K562 (cell line): ENCODE measurements at regions not wholly inside any gene's neighbourhood (a gene's known extent, or its start where the extent isn't known, plus 50 kb on each side); places are given as distances from the start of the nearest gene placed in this dataset.

ENCODE experiments used
- ATAC-seq: fragments of 200-7000 bp; cut with Tn5 transposase; 3 replicates; pipeline ENCODE4 v1.9.1; 2020; ENCODE audit warnings: moderate library complexity
- BruUV-seq: library from RNA; stranded (reverse); fragments of 400-500 nt; replicated peaks from 2 replicates; lab custom pipeline; 2021; lab: Mats Ljungman, UMichigan
- CTCF ChIA-PET: fragments of 300-600 bp; formaldehyde crosslinking; extraction: SDS; loops from one replicate; lab custom pipeline; 2021; ENCODE audit warnings: low intra/inter-chr PET ratio; lab: Yijun Ruan, JAX
- POLR2A ChIA-PET: fragments of 300-600, 350-650 bp; sonication (Branson Sonifier 250); formaldehyde crosslinking; extraction: SDS; loops from one replicate; lab custom pipeline; 2021; ENCODE audit warnings: antibody characterized with exemption, inconsistent platforms; lab: Yijun Ruan, JAX
- DNase-seq, 4 experiments: peaks; one replicate each; pipeline versions ENCODE4 v3.0.0 to v3.0.0-alpha.2; 2011 to 2018; ENCODE audit warnings: low spot score in 3 of 4, mixed read lengths in 3 of 4; ENCODE audit errors: extremely low read depth in 1 of 4
- FAIRE-seq: peaks from 2 replicates; lab custom pipeline; 2011; peaks lifted over from hg19 to GRCh38; lab: Jason Lieb, UNC
- H2AFZ ChIP-seq: 2 replicates; pipeline ENCODE4 v1.6.0; 2011; ENCODE audit warnings: low read depth, low read length, control low read depth, inconsistent platforms
- H3K27ac ChIP-seq: fragments of 200-600 bp; 3 replicates; pipeline ENCODE4 v1.8.0; 2011; ENCODE audit warnings: low read depth, mild to moderate bottlenecking, control low read depth, inconsistent platforms, low read length, moderate library complexity, mixed read lengths; ENCODE audit errors: extremely low read depth
- H3K27me3 ChIP-seq, 2 experiments: fragments of 300-600 bp in 1 of 2; 2 replicates in 1 of 2; 3 replicates in 1 of 2; pipeline versions ENCODE4 v1.6.0 to v1.8.0; 2011; ENCODE audit warnings: inconsistent platforms in 2 of 2, low read length in 2 of 2, mild to moderate bottlenecking in 1 of 2, mixed read lengths in 1 of 2, moderate library complexity in 1 of 2; ENCODE audit not compliant: control insufficient read depth in 2 of 2, insufficient read depth in 2 of 2
- H3K36me3 ChIP-seq: fragments of 300-600 bp; 3 replicates; pipeline ENCODE4 v1.8.0; 2011; ENCODE audit warnings: mild to moderate bottlenecking, low read length, inconsistent platforms; ENCODE audit not compliant: control insufficient read depth, insufficient read depth
- H3K4me1 ChIP-seq, 2 experiments: fragments of 200-600 bp in 1 of 2; replicated peaks in 1 of 2; 2 replicates in 1 of 2; 3 replicates in 1 of 2; pipeline versions ENCODE4 v1.5.1 to v1.8.0; 2011; ENCODE audit warnings: inconsistent platforms in 2 of 2, low read length in 2 of 2, mild to moderate bottlenecking in 1 of 2, mixed read lengths in 1 of 2, moderate library complexity in 1 of 2; ENCODE audit not compliant: control insufficient read depth in 2 of 2, insufficient read depth in 2 of 2
- H3K4me2 ChIP-seq: 2 replicates; pipeline ENCODE4 v1.6.1; 2011; ENCODE audit warnings: low read length, control low read depth, inconsistent platforms, mixed read lengths; ENCODE audit not compliant: insufficient read depth
- H3K4me3 ChIP-seq: fragments of 200-600 bp; sonication (generic), shearing (Covaris generic); 2 replicates; pipeline ENCODE4 v1.5.1; 2016; ENCODE audit warnings: control low read depth, inconsistent platforms
- H3K79me2 ChIP-seq: fragments of 200-600 bp; 3 replicates; pipeline ENCODE4 v1.8.0; 2011; ENCODE audit warnings: low read length, inconsistent platforms; ENCODE audit not compliant: control insufficient read depth, insufficient read depth
- H3K9ac ChIP-seq, 2 experiments: 2 replicates each; pipeline versions ENCODE4 v1.6.0 to v1.6.1; 2011; ENCODE audit warnings: low read depth in 2 of 2, low read length in 2 of 2, control low read depth in 1 of 2, inconsistent platforms in 1 of 2, mild to moderate bottlenecking in 1 of 2, mixed read lengths in 1 of 2; ENCODE audit not compliant: insufficient read depth in 1 of 2
- H3K9me1 ChIP-seq: one replicate; pipeline ENCODE4 v1.6.0; 2011; ENCODE audit warnings: inconsistent platforms, mild to moderate bottlenecking, low read length, moderate library complexity; ENCODE audit not compliant: control insufficient read depth, insufficient read depth
- H3K9me3 ChIP-seq: replicated peaks from 2 replicates; pipeline ENCODE4 v1.5.1; 2011; ENCODE audit warnings: low read depth, low read length, inconsistent platforms; ENCODE audit not compliant: control insufficient read depth, insufficient read depth
- H4K20me1 ChIP-seq: replicated peaks from 2 replicates; pipeline ENCODE4 v1.6.1; 2011; ENCODE audit warnings: low read length, inconsistent platforms, mixed read lengths; ENCODE audit not compliant: control insufficient read depth, insufficient read depth
- CHCHD3 ChIP-seq: fragments of 250-450 bp; sonication (Bioruptor Pico); IDR thresholded peaks from 2 replicates; pipeline ENCODE4 v2.1.2; 2022; ENCODE audit warnings: mild to moderate bottlenecking
- CHD2 ChIP-seq: IDR thresholded peaks from 2 replicates; pipeline ENCODE4 v1.6.1; 2011; ENCODE audit warnings: low read depth, low read length
- ETS2 ChIP-seq: IDR thresholded peaks from 2 replicates; pipeline ENCODE4 v1.6.1; 2016; ENCODE audit warnings: borderline replicate concordance, missing genetic modification characterization, mild to moderate bottlenecking, moderate library complexity, missing compliant biosample characterization; ENCODE audit not compliant: poor library complexity, severe bottlenecking
- FOXA1 ChIP-seq: fragments of 450-650 bp; IDR thresholded peaks from 2 replicates; pipeline ENCODE4 v1.6.1; 2016; ENCODE audit warnings: mild to moderate bottlenecking, borderline replicate concordance
- MTA3 ChIP-seq: fragments of 450-650 bp; formaldehyde crosslinking; IDR thresholded peaks from 2 replicates; pipeline ENCODE4 v1.6.1; 2017; ENCODE audit warnings: mild to moderate bottlenecking, borderline replicate concordance
- NFIX ChIP-seq: fragments of 250-450 bp; sonication (Bioruptor Pico); IDR thresholded peaks from 2 replicates; pipeline ENCODE4 v1.4.0; 2020; ENCODE audit warnings: low read depth, mild to moderate bottlenecking, moderate library complexity
- POLR3A ChIP-seq: IDR thresholded peaks from 2 replicates; pipeline ENCODE4 v1.6.1; 2011; ENCODE audit warnings: borderline replicate concordance, mild to moderate bottlenecking, moderate library complexity; ENCODE audit not compliant: insufficient read length, insufficient read depth; ENCODE audit errors: extremely low read depth
- RBM25 ChIP-seq: fragments of 200-400 bp; formaldehyde crosslinking; IDR thresholded peaks from 2 replicates; pipeline ENCODE4 v1.6.1; 2018; ENCODE audit warnings: low read length, low read depth, moderate library complexity; ENCODE audit not compliant: severe bottlenecking
- RBM34 ChIP-seq: fragments of 200-400 bp; formaldehyde crosslinking; IDR thresholded peaks from 2 replicates; pipeline ENCODE4 v1.6.1; 2018; ENCODE audit warnings: low read length, borderline replicate concordance; ENCODE audit not compliant: insufficient read depth
- SRF ChIP-seq, 2 experiments: fragments of 250-450, 450-650 bp in 1 of 2; sonication (Bioruptor Pico) in 1 of 2; sonication (generic) in 1 of 2; formaldehyde crosslinking; IDR thresholded peaks; 2 replicates each; pipeline versions ENCODE4 v1.5.0 to v1.5.1; 2020 to 2022; ENCODE audit warnings: mild to moderate bottlenecking in 1 of 2, missing genetic modification reagents in 1 of 2
- TOE1 ChIP-seq, 2 experiments: fragments of 450-650 bp in 1 of 2; sonication (generic) in 1 of 2; formaldehyde crosslinking in 1 of 2; IDR thresholded peaks; 2 replicates each; pipeline versions ENCODE4 v1.7.1 to v1.8.0; 2016 to 2022; ENCODE audit warnings: borderline replicate concordance in 2 of 2, mild to moderate bottlenecking in 2 of 2, antibody characterized with exemption in 1 of 2, inconsistent platforms in 1 of 2, low read depth in 1 of 2, missing genetic modification reagents in 1 of 2, moderate library complexity in 1 of 2
- WGBS: fragments of 100-300 bp; shearing (Covaris generic); methylation state at CpG from one replicate; pipeline ENCODE4 v1.1.6; 2016; ENCODE audit warnings: low coverage, mixed read lengths; ENCODE audit not compliant: insufficient coverage; ENCODE audit errors: missing lambda C conversion rate; 5-methylcytosine and 5-hydroxymethylcytosine counted together
- in situ Hi-C: fragments of 300-500 bp; cut with MboI; formaldehyde crosslinking; loops from 4 replicates; pipeline ENCODE4 v1.15.0; 2018; ENCODE audit warnings: inconsistent platforms, mixed read lengths
- intact Hi-C: fragments of 100-400 bp; cut with micrococcal nuclease; formaldehyde crosslinking; loops from 2 replicates; pipeline ENCODE4 v1.14.2; 2022
- TF ChIP-seq, protein P1 (sequence below): fragments of 250-450 bp; sonication (Bioruptor Pico); IDR thresholded peaks from 2 replicates; pipeline ENCODE4 v1.5.0; 2020; ENCODE audit warnings: mild to moderate bottlenecking, borderline replicate concordance
- TF ChIP-seq, protein P2 (sequence below): fragments of 450-650 bp; IDR thresholded peaks from 2 replicates; pipeline ENCODE4 v1.6.1; 2016; ENCODE audit warnings: borderline replicate concordance

- Histone ChIP-seq H3K27me3 (no peaks in the 10 kb centered on the region), H4K20me1 (no peaks in the 10 kb centered on the region), H3K4me3 (no peak overlapping the region), H3K9ac (no peak overlapping the region), H3K36me3 (no peaks in the 10 kb centered on the region), H2AFZ (no peak overlapping the region), H3K9me1 (no peaks in the 10 kb centered on the region), H3K27ac (no peak overlapping the region), H3K4me1 (no peaks in the 10 kb centered on the region), H3K4me2 (no peak overlapping the region), H3K9me3 (no peaks in the 10 kb centered on the region), H3K79me2 (no peaks in the 10 kb centered on the region)
- in situ Hi-C loops (no loop called here), intact Hi-C loops (no loop called here)
- 0% methylated on average over 9 of the region's 9 CpGs for WGBS
- ATAC-seq (no peak), FAIRE-seq (no peak), DNase-seq (no peak)
- BruUV-seq = no TSS peak
- POLR2A ChIA-PET = no interaction called here
- CTCF ChIA-PET = no interaction called here
- no peak for TF ChIP-seq MTA3
- no peak for TF ChIP-seq CHCHD3 (CRISPR knock-in tag)
- TF ChIP-seq, protein P1, sequence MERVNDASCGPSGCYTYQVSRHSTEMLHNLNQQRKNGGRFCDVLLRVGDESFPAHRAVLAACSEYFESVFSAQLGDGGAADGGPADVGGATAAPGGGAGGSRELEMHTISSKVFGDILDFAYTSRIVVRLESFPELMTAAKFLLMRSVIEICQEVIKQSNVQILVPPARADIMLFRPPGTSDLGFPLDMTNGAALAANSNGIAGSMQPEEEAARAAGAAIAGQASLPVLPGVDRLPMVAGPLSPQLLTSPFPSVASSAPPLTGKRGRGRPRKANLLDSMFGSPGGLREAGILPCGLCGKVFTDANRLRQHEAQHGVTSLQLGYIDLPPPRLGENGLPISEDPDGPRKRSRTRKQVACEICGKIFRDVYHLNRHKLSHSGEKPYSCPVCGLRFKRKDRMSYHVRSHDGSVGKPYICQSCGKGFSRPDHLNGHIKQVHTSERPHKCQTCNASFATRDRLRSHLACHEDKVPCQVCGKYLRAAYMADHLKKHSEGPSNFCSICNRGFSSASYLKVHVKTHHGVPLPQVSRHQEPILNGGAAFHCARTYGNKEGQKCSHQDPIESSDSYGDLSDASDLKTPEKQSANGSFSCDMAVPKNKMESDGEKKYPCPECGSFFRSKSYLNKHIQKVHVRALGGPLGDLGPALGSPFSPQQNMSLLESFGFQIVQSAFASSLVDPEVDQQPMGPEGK (CRISPR knock-in tag) = no peak
- TF ChIP-seq POLR3A = no peak
- TF ChIP-seq NFIX (CRISPR knock-in tag) = no peak
- TF ChIP-seq FOXA1 = no peak
- no peak for TF ChIP-seq TOE1 (IDR thresholded peaks at IDR 0.05; ENCODE audit: borderline replicate concordance)
- TF ChIP-seq TOE1 (CRISPR knock-in tag; IDR thresholded peaks at IDR 0.05; ENCODE audit: borderline replicate concordance, low read depth) = no peak
- no peak for TF ChIP-seq RBM34
- TF ChIP-seq CHD2 = no peak
- TF ChIP-seq ETS2 (tag) = no peak
- TF ChIP-seq RBM25 = no peak
- TF ChIP-seq, protein P2, sequence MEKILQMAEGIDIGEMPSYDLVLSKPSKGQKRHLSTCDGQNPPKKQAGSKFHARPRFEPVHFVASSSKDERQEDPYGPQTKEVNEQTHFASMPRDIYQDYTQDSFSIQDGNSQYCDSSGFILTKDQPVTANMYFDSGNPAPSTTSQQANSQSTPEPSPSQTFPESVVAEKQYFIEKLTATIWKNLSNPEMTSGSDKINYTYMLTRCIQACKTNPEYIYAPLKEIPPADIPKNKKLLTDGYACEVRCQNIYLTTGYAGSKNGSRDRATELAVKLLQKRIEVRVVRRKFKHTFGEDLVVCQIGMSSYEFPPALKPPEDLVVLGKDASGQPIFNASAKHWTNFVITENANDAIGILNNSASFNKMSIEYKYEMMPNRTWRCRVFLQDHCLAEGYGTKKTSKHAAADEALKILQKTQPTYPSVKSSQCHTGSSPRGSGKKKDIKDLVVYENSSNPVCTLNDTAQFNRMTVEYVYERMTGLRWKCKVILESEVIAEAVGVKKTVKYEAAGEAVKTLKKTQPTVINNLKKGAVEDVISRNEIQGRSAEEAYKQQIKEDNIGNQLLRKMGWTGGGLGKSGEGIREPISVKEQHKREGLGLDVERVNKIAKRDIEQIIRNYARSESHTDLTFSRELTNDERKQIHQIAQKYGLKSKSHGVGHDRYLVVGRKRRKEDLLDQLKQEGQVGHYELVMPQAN = no peak
- TF ChIP-seq SRF (CRISPR knock-in tag; IDR thresholded peaks at IDR 0.05) = no peak
Measured at GRCh38 chr18:38611036-38611964, 1045.7 kb upstream of the CELF4 start.
